ENCODE measurements at regions not wholly inside any gene's neighbourhood (a gene's known extent, or its start where the extent isn't known, plus 50 kb on each side); places are given as distances from the start of the nearest gene placed in this dataset.

- H2BK20ac ChIP-seq (ENCODE audit: low read length), result no peak overlapping the region
- H3K23ac ChIP-seq (ENCODE audit: insufficient read length), result no peak overlapping the region
- no peaks in the 10 kb centered on the region for H3K23me2 ChIP-seq (ENCODE audit: low read depth, low read length)
- H3K27ac ChIP-seq (ENCODE audit: low read depth, low read length), result no peak overlapping the region
- POLR2A ChIA-PET (ENCODE audit: partially characterized antibody), result no interaction called here
- CTCF ChIA-PET (ENCODE audit: partially characterized antibody), result no interaction called here
- no peaks in the 10 kb centered on the region for H3K79me1 ChIP-seq (ENCODE audit: low read depth, low read length)
- TF ChIP-seq KDM5A (IDR thresholded peaks at IDR 0.05; ENCODE audit: low read length), result no peak
- TF ChIP-seq EGR1 (IDR thresholded peaks at IDR 0.05; ENCODE audit: borderline replicate concordance, low read depth, low read length), result no peak
- TF ChIP-seq BRCA1 (IDR thresholded peaks at IDR 0.05; ENCODE audit: low read depth, low read length), result no peak
- TF ChIP-seq SIRT6 (IDR thresholded peaks at IDR 0.05; ENCODE audit: low read length), result no peak
- TF ChIP-seq MAX (IDR thresholded peaks at IDR 0.05), result no peak
- TF ChIP-seq SUZ12 (IDR thresholded peaks at IDR 0.05; ENCODE audit: low read length), result no peak
- TF ChIP-seq CTCF (IDR thresholded peaks at IDR 0.05; ENCODE audit: control extremely low read depth in 1 of 3, insufficient read depth in 1 of 3, low read depth in 1 of 3, low read length in 3 of 3), result no peak
- no peak for TF ChIP-seq HDAC2 (IDR thresholded peaks at IDR 0.05; ENCODE audit: borderline replicate concordance in 1 of 2, low read depth in 2 of 2, low read length in 2 of 2)
- H2BK15ac ChIP-seq (ENCODE audit: low read length), result no peak overlapping the region
- no peak overlapping the region for H3K4ac ChIP-seq (replicated peaks; ENCODE audit: insufficient read length, low read depth, low read length)
- H2AFZ ChIP-seq (ENCODE audit: low read length), result no peak overlapping the region
- H3K4me3 ChIP-seq (ENCODE audit: extremely low read depth in 1 of 4, insufficient read depth in 2 of 4, low read depth in 3 of 4, low read length in 4 of 4), result no peak overlapping the region
- H2AK5ac ChIP-seq (ENCODE audit: low read depth, low read length), result no peak overlapping the region
- no peak overlapping the region for H3K14ac ChIP-seq (ENCODE audit: insufficient read length)
- no peaks in the 10 kb centered on the region for H3K79me2 ChIP-seq (ENCODE audit: control insufficient read depth in 1 of 2, insufficient read depth in 2 of 2, low read length in 2 of 2)
- no peak overlapping the region for H2BK120ac ChIP-seq (replicated peaks; ENCODE audit: low read depth, low read length)
- H3K9me3 ChIP-seq (ENCODE audit: insufficient read depth in 2 of 2, low read depth in 1 of 2, low read length in 1 of 2), result no peaks in the 10 kb centered on the region
- no peak overlapping the region for H3K56ac ChIP-seq (replicated peaks; ENCODE audit: insufficient read length, low read depth, low read length)
- no peak overlapping the region for H4K8ac ChIP-seq (ENCODE audit: extremely low read depth, insufficient read depth, low read length)
- H3K9ac ChIP-seq (replicated peaks in 1 of 4; ENCODE audit: extremely low read depth in 1 of 4, low read depth in 3 of 4, low read length in 3 of 4), result no peak overlapping the region
- no peaks in the 10 kb centered on the region for H3K4me1 ChIP-seq (replicated peaks in 1 of 4; ENCODE audit: control insufficient read depth in 3 of 4, insufficient read depth in 4 of 4, low read length in 3 of 4)
- H2BK5ac ChIP-seq (ENCODE audit: low read depth, low read length), result no peak overlapping the region
- WGBS, 2 experiments (ENCODE audit: extremely low coverage in 1 of 2, insufficient coverage in 1 of 2, insufficient read length in 1 of 2, insufficient replicate concordance in 2 of 2, low coverage in 1 of 2, low lambda C conversion rate in 2 of 2, missing lambda C conversion rate in 1 of 2), result 95% methylated on average over 4 of the region's 4 CpGs; no CpG with 5 or more reads in 1 of the 2 experiments
- H2BK12ac ChIP-seq (ENCODE audit: low read depth, low read length), result no peak overlapping the region
- H3K18ac ChIP-seq (ENCODE audit: extremely low read depth, low read length), result no peak overlapping the region
- no peak overlapping the region for H4K91ac ChIP-seq (replicated peaks; ENCODE audit: insufficient read length, low read length)
- H3K27me3 ChIP-seq (replicated peaks in 1 of 4; ENCODE audit: control insufficient read depth in 3 of 4, extremely low read depth in 1 of 4, insufficient read depth in 3 of 4, low read length in 3 of 4), result no peaks in the 10 kb centered on the region
- FAIRE-seq, result no peak
- DNase-seq (ENCODE audit: low read depth in 1 of 2, low spot score in 2 of 2), result no peak
- H3K36me3 ChIP-seq (ENCODE audit: control insufficient read depth in 2 of 4, insufficient read depth in 4 of 4, low read length in 3 of 4), result no peaks in the 10 kb centered on the region
- no peak overlapping the region for H3K4me2 ChIP-seq (ENCODE audit: insufficient read depth in 1 of 2, low read depth in 2 of 2, low read length in 2 of 2)
- no peaks in the 10 kb centered on the region for H4K20me1 ChIP-seq (replicated peaks in 1 of 2; ENCODE audit: control insufficient read depth in 1 of 2, insufficient read depth in 2 of 2, low read length in 2 of 2)
- no peak overlapping the region for H4K5ac ChIP-seq (ENCODE audit: insufficient read length, low read depth, low read length)
Observed at GRCh38 chr1:60547821-60548220, 474.3 kb upstream of the C1orf87 start.
